NOMO-1 (cell line): ENCODE measurements at regions not wholly inside any gene's neighbourhood (a gene's known extent, or its start where the extent isn't known, plus 50 kb on each side); places are given as distances from the start of the nearest gene placed in this dataset.
A peak's percentile ranks its signal among the peaks of the same experiment; 100 is the strongest.
"Not testable (repeated sequence)": the region's sequence is repeated elsewhere in the genome, so short reads cannot be mapped to it uniquely, and the experiment has no call there.

Source experiments
- DNase-seq, 2 experiments: peaks; one replicate each; lab custom pipeline; 2025; ENCODE audit not compliant: unreplicated experiment in 2 of 2; lab: John Stamatoyannopoulos, UW

DNA sequence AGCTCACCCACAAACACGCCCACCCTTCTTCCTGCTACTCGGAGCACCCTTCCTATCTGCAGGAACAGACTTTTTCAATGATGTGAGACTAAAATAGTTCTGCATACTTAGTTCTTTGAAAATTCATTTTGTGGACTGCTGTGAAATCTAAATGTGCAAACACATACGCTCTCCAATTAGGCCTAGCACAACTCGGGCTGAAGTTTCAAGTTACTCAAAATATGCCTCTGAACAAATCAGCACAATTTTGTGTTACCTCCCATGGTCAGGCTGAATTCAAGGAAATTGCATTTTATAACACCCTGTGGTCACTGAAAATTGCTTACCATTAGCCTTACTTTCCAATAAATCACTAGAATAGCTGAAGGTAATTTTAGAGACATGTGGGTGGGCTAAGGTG is 323.8 kb upstream of the ADCY2 start:
- DNase-seq, result no peak

GRCh38 chr5:7073666-7074065 is 322.3 kb upstream of the ADCY2 start:
- no peak for DNase-seq

GRCh38 chr5:7074176-7074575 is 321.8 kb upstream of the ADCY2 start:
- no peak for DNase-seq

GRCh38 chr5:7075470-7075869 is 320.5 kb upstream of the ADCY2 start:
- DNase-seq, result no peak

DNA sequence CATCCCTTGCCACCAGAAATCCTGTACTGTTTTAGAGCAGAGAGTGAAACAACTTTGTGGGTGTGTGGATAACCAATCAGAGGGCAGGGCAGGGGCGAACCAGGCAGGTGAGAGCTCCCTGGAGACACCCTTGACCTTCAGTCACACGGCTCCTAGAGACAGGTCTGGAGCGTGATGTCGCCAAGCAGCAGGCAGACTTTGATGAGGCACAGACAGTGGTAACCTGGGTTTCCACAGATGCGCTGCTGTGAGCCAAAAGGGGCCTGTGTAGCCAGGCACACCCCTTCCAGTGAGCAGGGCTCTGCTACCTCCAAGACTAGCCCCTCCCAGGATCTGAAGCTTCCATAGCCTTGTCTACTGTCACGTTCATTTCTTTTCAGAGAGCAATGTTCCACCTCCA is 317.8 kb upstream of the ADCY2 start:
- no peak for DNase-seq

- DNase-seq, result peak; percentile 7 to 13
Measured at GRCh38 chr5:7078901-7079300, 317.0 kb upstream of the ADCY2 start.

DNA sequence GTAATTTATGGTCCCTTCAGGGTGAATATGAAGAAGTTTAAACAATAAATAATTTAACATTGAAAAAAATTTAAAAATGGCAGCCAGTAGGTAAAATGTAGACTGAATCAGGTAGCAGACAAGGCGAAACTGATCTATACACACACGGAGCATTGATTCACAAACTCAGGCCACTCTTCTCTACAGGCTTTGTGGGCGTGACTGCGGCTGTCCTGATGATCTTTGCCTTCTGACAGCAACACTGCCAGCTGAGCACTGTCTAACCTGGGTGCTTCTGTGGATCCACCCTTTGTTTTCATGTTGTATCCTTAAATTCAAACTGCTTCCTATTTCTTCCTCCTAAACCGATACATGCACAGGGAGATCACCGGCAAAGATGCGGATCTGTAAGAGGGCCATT is 315.4 kb upstream of the ADCY2 start:
- no peak for DNase-seq

- DNase-seq, result no peak
Measured at GRCh38 chr5:7087719-7088297, 308.1 kb upstream of the ADCY2 start.

DNA sequence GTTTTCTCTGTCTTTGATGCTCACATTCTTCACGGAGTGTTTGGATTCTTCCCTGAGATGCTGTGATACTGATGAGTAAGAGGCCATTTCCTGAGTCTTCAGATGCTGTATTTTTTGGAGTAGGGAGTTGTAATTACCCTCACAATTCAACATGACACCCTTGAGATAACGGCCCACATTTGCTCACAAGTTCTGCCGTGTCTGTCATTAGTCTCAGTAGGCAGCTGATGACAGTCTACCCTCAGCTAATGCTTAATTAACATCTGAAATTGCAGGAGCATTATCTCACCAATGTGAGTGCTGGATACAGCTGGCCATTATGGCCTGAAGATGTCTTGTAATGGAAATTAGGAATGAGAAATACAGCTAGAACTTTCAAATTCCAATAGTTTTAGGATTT is 307.1 kb upstream of the ADCY2 start:
- DNase-seq, result no peak

GRCh38 chr5:7094626-7095025 is 301.3 kb upstream of the ADCY2 start:
- DNase-seq, result peak; percentile 4 to 42

DNA sequence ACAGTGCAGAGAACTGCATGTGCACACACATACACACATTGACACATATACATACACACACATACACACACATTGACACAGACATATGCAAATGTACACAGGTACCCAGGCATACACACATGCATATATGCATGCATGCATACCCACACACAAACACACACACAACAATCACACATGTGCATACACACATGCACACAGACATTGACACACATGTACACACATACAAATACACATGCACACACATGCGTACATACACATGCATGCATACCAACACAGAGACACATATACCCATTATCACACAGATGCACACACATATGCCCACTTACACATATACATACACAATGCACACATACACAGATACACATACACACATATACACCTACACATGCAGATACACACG is 299.6 kb upstream of the ADCY2 start:
- DNase-seq, result no peak

- no peak for DNase-seq
Measured at GRCh38 chr5:7105358-7105757, 290.6 kb upstream of the ADCY2 start.

DNA sequence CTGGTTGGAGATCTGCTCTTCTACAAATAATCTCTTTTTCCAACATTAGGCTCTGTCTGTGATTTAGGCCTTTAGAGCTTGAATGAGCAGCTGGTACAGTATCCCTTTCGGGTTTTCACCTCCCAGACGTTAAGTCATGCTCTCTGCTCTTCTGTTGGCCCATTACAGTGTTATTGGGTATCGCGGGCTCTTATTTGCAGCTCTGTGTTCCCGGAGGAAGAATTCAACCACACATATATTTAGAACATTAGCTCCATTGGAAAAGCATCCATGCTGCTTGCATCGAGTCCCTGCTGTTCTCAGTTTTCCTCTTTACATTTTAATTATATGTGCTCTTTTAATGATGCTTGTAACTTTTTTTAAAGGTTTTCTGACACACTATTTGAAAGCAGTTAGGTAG is 278.0 kb upstream of the ADCY2 start:
- no peak for DNase-seq

GRCh38 chr5:7131680-7132079 is 264.3 kb upstream of the ADCY2 start:
- DNase-seq, result no peak

GRCh38 chr5:7146886-7147285 is 249.1 kb upstream of the ADCY2 start:
- no peak for DNase-seq

DNA sequence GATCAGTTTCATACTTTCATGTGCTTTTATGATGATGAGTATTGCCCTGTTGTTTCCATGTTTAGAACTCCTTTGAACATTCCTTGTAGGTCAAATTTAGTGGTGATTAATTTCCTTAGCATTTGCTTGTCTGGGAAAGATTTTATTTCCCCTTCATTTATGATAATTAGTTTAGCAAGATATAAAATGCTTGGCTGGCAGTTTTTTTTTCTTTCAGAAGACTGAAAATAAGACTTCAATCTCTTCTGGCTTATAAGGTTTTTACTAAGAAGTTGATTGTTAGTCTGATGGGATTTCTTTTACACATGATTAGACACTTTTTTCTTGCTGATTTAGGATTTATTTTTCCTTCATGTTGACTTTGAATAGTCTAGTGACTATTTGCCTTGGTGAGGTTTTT is 238.9 kb upstream of the ADCY2 start:
- DNase-seq, result no peak

- DNase-seq, result no peak
Measured at GRCh38 chr5:7169240-7169878, 226.6 kb upstream of the ADCY2 start.

DNA sequence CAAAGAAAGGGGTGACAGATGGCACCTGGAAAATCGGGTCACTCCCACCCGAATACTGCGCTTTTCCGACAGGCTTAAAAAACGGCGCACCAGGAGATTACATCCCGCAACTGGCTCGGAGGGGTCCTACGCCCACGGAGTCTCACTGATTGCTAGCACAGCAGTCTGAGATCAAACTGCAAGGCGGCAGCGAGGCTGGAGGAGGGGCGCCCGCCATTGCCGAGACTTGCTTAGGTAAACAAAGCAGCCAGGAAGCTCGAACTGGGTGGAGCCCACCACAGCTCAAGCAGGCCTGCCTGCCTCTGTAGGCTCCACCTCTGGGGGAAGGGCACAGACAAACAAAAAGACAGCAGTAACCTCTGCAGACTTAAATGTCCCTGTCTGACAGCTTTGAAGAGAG is 225.2 kb upstream of the ADCY2 start:
- DNase-seq, result not testable (repeated sequence)

- DNase-seq, result no peak
Measured at GRCh38 chr5:7179364-7179763, 216.6 kb upstream of the ADCY2 start.

DNA sequence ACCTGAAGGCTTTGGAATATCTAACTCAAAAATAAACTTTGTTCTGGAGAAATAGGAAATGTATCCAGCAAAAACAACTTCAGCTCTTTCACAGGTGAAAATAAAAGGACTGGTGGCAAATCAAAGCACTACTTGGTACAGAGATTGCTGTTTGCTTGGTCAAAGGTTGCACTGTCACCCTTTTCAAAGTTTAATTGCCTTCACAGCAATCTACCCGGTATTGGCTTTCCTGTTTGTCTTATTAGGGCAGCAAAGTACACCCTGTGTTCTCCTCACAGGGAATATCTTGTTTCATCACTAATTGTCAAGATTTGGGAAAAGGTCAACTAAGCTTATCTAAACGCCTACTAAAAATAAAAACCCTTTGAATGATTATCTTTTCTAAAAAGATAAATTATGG is 214.1 kb upstream of the ADCY2 start:
- no peak for DNase-seq

DNA sequence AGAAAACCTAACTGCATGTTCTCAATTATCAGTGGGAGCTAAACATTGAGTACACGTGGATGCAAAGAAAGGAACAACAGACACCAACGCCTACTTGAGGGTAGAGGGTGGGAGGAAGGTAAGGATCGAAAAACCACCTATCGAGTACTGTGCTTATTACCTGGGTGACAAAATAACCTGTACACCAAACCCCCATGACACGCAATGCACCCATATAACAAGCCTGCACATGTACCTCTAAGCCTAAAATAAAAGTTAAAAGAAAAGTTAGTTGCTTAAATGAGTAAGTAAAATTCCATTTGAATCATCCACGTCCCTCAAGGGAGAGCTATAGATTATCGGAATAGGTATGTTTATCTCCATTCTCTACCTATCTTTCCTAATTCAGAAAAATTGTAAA is 210.2 kb upstream of the ADCY2 start:
- no peak for DNase-seq

DNA sequence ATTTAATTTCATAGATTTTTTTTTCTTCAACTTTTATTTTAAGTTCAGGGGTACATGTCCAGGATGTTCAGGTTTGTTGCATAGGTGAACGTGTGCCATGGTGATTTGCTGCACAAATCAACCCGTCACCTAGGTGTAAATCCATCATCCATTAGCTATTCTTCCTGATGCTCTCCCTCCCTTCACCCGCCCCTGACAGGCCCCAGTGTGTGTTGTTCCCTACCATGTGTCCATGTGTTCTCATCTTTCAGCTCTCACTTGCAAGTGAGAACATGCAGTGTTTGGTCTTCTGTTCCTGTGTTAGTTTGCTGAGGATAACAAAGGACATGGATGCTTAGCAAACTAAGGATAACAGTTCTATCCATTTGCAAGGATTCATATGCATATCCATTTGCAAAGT is 209.1 kb upstream of the ADCY2 start:
- no peak for DNase-seq

- no peak for DNase-seq
Measured at GRCh38 chr5:7190712-7191250, 205.2 kb upstream of the ADCY2 start.
